CD4-positive, alpha-beta T cell treated with Interleukin-6 at 100 ng/mL for 8 hours (primary cell): ENCODE measurements at regions not wholly inside any gene's neighbourhood (a gene's known extent, or its start where the extent isn't known, plus 50 kb on each side); places are given as distances from the start of the nearest gene placed in this dataset.

Experiments
- DNase-seq: peaks from one replicate; pipeline ENCODE4 v3.0.0-alpha.2; 2020; ENCODE audit warnings: mixed read lengths, low spot score

DNA sequence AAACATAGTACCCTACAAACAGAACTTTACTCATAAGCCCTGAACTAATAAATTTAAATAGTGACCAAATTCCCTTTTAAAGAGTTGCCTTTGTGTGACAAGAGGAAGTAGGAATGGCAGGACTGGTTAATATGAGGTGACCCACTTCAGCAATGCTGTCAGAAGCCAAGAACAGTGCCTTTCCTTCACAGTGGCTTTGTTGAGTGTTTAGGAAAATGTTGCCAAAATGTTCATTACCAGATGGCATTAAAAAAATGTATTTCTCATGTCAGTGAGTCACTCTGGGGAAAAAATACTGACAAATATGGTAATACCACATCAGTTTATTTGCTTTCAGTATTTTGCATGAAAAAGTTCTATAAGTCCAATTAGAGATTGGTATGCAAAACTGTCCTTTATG lies 103.3 kb downstream of the DIRAS2 start:
- no peak for DNase-seq

DNA sequence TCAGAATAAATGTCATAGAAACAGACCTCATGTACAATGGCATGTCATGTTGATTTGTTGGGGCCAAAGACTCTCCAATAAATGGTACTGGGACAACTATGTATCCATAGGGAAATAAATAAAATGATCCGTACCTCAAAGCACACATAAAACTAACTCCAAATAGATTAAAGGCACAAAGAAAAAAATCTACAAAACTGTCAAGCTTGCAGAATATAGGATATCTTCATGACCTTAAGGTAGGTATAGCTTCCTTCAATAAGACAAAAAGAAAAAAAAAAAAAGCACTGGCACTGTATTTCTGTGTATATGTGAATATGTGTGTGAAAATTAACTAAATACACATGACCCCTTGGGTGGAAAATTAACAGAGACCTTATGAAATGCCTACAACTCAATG lies 101.9 kb downstream of the DIRAS2 start:
- no peak for DNase-seq

DNA sequence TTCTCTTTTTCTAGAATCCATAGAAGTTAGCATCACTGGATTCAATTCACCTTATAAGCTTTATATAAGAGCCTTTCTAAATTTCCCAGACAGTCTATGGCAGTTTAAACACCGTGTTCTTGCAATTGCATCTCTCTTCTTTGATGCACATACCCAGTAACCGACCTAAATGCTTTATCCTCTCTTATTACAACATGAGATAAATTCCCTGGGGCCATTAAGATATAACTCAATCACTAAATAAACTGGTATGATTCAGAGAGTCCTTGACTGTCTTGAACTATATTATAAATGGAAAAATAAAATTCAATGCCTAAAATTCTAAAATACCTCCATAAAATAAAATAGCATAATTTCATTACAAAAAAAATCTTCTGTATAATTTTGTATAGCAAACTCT lies 98.1 kb downstream of the DIRAS2 start:
- no peak for DNase-seq

DNA sequence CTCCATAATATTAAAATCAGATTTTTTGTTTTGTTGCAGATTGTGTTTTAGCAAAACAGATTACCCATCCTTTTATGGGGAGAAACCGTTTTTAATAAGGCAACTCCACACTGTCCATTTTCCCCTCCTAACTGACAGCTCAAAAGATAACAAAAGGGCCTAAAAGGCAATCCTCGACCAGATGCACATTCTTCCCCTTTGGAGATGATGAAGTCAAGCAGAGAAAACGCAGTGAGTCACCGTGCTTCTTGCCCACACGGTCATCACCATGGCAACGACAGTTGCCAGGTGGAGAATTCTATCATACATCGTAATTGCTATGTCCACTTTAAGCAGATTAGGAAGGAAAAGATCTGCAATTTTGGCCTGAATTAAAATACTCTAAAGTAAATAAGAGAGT lies 96.4 kb downstream of the DIRAS2 start:
- no peak for DNase-seq

DNA sequence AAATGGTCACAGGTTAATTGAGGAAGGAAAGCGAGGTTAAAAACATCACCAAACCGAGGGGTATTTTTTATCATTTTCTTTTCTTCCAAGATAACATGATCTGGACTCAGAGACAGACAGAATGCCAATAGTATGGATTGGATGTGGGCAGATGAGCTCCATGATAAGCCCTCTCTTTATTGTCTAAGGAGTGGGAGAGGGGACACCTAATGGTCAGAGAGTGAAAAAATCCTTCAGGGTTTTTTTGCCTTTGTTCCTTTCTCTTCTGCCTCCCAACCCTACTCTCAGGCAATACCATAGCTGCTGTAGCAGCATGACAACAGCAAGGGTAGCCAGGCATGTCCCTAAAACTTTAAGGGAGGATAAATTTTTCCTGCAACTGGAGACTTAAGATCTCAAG lies 94.7 kb downstream of the DIRAS2 start:
- no peak for DNase-seq

DNA sequence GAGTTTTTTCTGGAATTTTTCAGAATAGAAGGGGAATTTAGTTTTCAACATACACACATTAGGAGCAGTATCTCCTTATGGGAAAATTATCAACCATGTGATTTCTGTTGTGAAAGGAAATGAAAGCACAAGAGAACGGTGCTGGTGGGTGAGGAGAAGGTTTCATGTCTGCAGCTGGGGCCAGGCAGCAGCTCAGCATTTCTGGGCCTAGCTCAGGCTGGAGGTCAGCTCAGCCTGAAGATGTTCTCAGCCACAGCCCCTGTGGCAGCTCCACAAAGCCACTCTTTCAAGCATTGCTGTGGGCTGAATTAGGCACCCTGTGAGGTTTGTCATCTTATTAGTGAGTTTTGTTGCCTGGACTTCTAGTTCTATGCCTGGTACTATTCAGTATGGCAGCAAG lies 90.3 kb downstream of the DIRAS2 start:
- no peak for DNase-seq

DNA sequence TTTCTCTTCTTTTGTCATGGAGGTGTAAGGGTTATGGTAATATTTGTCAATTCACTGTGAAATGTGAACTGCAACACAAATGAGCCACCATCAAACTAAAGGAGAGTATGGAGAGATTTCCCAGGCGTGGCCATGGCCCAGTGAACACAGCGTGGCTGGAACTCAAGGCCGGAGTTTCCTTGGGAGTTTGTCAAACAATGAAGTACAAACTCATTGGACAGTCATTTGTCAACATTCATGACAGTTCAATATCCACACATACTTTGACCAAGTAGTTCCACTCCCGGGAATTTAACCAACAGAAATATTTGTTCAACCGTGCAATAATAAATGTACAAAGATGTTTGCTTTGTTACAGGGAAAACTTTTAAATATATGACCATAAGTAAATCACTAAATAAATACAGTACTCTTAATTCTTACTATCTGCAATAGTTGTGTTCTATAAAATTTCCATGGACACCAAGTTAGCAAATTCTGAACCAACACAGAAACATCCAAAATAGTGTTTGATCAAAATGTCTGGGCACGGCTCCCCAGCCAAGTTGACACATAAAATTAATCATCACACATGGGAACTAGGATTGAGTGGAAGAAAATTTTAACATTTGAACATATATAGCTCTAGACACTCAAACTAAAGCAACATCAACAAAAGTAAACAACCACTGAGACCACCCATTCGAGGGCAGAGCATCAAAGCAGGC lies 87.1 kb downstream of the DIRAS2 start:
- no peak for DNase-seq

DNA sequence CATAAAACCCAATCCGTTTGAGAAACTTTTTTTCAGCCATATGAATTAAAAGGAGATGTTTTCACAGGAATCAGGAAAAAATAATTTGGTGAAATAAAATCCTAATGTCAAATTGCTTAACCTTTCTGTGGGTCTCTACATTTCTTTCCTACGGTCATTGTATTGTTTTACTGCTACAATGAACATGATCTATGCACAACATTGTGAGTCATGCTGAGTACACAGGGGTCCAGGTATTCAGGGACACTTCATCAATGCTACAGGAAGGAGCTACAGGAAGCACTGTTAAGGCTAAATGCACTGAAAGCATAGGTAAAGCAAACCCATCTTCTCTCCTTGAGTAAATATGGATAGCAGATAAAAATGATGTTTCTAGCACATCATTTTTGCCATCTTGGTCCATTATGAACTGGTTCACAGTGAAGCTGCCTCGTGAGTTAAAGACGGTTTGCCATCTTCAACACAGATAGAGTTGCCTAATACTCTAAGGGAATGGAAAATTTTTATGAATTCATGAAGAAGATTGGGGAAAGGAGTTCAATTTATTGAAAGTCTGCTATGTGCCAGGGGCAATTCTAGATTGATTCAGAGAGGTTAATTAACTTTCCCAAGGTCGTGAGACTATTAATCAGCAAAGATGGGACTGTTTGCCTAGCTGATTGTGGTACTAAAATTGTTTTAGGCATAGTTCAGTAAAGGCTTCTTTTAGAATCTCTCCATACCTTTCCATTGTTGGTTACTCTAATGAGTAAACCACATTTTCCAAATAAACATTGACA lies 85.5 kb downstream of the DIRAS2 start:
- no peak for DNase-seq

DNA sequence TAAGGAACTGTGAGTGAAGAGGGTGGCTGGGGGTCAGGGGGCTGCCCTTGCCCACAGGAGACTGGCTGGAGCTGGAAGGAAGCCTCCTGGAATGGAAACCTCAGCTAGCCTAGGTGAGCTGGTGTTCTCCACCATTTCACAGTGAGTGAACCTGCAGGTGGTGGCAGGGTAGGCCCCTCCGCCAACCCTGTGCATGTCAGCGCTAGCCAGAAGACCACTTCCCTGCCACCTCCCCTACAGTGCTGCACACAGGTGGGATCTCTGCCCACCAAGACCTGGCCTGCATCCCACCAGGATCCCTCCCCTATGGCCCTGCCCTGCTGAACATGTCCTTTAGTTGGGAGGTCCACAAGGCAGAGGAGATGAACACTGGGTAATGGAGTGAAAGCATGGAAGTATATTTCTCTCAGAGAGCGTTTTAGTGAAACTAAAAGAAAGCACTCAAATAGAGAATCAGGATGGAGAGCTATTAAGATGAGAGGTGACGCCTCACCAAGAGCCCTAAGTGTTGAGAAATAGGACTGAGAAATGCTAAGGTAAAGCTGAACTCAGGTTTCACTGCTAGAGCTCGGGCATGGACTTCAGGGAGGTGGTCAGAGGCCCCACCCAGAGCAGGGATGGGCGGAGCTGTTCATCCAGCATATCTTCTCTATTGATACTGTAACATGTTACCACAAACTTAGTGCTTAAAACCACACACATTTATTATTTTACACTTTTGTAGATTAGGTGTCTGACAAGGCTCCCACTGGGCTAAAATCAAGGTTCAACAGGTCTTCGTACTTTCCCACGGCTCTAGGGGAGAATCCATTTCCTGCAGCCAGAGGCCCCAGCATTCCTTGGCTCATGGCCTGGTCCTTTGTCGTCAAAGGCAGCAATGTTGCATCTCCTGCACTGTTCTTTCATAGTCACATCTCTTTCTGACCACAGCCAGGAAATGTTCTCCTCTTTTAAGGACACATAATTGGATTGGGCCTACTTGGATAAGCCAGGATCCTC lies 83.2 kb downstream of the DIRAS2 start:
- no peak for DNase-seq
